ENCODE measurements at regions not wholly inside any gene's neighbourhood (a gene's known extent, or its start where the extent isn't known, plus 50 kb on each side); places are given as distances from the start of the nearest gene placed in this dataset.
"Not testable (repeated sequence)": the region's sequence is repeated elsewhere in the genome, so short reads cannot be mapped to it uniquely, and the experiment has no call there.

- no peak for DNase-seq
These were observed 273.8 kb downstream of the RPS6KC1 start for GRCh38 chr1:213324859-213325258.

- no peak for DNase-seq
These were observed 274.4 kb downstream of the RPS6KC1 start for GRCh38 chr1:213325482-213325881.

- DNase-seq: no peak
These were observed 275.4 kb downstream of the RPS6KC1 start for GRCh38 chr1:213326281-213327016.

- no peak for DNase-seq
These were observed 276.1 kb downstream of the RPS6KC1 start for GRCh38 chr1:213327017-213327667.

- DNase-seq: no peak
These were observed 278.5 kb downstream of the RPS6KC1 start for GRCh38 chr1:213329406-213330008.

- DNase-seq: no peak
These were observed 279.2 kb downstream of the RPS6KC1 start for GRCh38 chr1:213330281-213330680.

GRCh38 chr1:213331631-213332175 is 280.7 kb downstream of the RPS6KC1 start:
- DNase-seq: no peak

GRCh38 chr1:213332491-213332890 is 281.4 kb downstream of the RPS6KC1 start:
- DNase-seq: no peak

- DNase-seq: no peak
These were observed 282.1 kb downstream of the RPS6KC1 start for GRCh38 chr1:213333121-213333520.

GRCh38 chr1:213335084-213335483 is 284.0 kb downstream of the RPS6KC1 start:
- no peak for DNase-seq

- DNase-seq: no peak
These were observed 286.1 kb downstream of the RPS6KC1 start for GRCh38 chr1:213337025-213337678.

GRCh38 chr1:213340593-213340992 is 289.6 kb downstream of the RPS6KC1 start:
- no peak for DNase-seq

- no peak for DNase-seq
These were observed 294.6 kb downstream of the RPS6KC1 start for GRCh38 chr1:213345621-213346020.

GRCh38 chr1:213357403-213357802 is 306.4 kb downstream of the RPS6KC1 start:
- DNase-seq: no peak

GRCh38 chr1:213358368-213358767 is 307.3 kb downstream of the RPS6KC1 start:
- not testable (repeated sequence) for DNase-seq

GRCh38 chr1:213362598-213362997 is 311.6 kb downstream of the RPS6KC1 start:
- no peak for DNase-seq

- DNase-seq: no peak
These were observed 315.2 kb downstream of the RPS6KC1 start for GRCh38 chr1:213366141-213366831.

GRCh38 chr1:213369465-213369864 is 318.4 kb downstream of the RPS6KC1 start:
- DNase-seq: no peak

- DNase-seq: no peak
These were observed 319.5 kb downstream of the RPS6KC1 start for GRCh38 chr1:213370523-213370922.

GRCh38 chr1:213371525-213371846 is 320.4 kb downstream of the RPS6KC1 start:
- DNase-seq: no peak

- no peak for DNase-seq
These were observed 321.0 kb downstream of the RPS6KC1 start for GRCh38 chr1:213371847-213372619.

- peak; percentile 72 for DNase-seq
These were observed 323.3 kb downstream of the RPS6KC1 start for GRCh38 chr1:213374369-213374768.
